Astrocyte (in vitro differentiated cells and primary cell): ENCODE measurements at regions not wholly inside any gene's neighbourhood (a gene's known extent, or its start where the extent isn't known, plus 50 kb on each side); places are given as distances from the start of the nearest gene placed in this dataset.

Experiments
- EZH2 ChIP-seq: IDR thresholded peaks from 2 replicates; pipeline ENCODE4 v1.6.1; 2012; ENCODE audit warnings: mild to moderate bottlenecking, low read length, inconsistent platforms; ENCODE audit not compliant: insufficient read depth
- TF ChIP-seq, protein P1 (sequence below): IDR thresholded peaks from 2 replicates; pipeline ENCODE4 v1.5.1; 2011; ENCODE audit warnings: low read depth, mild to moderate bottlenecking, inconsistent platforms, low read length, moderate library complexity; ENCODE audit not compliant: insufficient read depth

DNA sequence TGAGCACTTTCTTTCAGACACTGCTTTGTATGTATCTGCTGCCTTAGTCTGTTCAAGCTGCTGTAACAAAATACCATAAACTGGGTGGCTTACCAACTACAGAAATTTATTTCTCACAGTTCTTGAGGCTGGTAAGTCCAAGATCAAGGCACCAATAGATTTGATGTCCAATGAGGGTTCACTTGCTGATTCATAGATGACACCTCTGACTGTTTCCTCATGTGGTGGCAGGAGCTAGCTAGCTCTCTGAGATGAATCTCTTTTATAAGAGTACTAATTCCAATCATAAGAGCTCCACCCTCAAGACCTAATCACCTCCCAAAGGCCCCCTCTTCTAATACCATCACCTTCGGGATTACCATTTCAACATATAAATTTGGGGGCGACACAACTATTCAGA, 76.6 kb upstream of the ADO start:
- TF ChIP-seq, protein P1, sequence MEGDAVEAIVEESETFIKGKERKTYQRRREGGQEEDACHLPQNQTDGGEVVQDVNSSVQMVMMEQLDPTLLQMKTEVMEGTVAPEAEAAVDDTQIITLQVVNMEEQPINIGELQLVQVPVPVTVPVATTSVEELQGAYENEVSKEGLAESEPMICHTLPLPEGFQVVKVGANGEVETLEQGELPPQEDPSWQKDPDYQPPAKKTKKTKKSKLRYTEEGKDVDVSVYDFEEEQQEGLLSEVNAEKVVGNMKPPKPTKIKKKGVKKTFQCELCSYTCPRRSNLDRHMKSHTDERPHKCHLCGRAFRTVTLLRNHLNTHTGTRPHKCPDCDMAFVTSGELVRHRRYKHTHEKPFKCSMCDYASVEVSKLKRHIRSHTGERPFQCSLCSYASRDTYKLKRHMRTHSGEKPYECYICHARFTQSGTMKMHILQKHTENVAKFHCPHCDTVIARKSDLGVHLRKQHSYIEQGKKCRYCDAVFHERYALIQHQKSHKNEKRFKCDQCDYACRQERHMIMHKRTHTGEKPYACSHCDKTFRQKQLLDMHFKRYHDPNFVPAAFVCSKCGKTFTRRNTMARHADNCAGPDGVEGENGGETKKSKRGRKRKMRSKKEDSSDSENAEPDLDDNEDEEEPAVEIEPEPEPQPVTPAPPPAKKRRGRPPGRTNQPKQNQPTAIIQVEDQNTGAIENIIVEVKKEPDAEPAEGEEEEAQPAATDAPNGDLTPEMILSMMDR: no peak
- TF ChIP-seq EZH2: no peak
